ENCODE measurements at regions not wholly inside any gene's neighbourhood (a gene's known extent, or its start where the extent isn't known, plus 50 kb on each side); places are given as distances from the start of the nearest gene placed in this dataset.

DNA sequence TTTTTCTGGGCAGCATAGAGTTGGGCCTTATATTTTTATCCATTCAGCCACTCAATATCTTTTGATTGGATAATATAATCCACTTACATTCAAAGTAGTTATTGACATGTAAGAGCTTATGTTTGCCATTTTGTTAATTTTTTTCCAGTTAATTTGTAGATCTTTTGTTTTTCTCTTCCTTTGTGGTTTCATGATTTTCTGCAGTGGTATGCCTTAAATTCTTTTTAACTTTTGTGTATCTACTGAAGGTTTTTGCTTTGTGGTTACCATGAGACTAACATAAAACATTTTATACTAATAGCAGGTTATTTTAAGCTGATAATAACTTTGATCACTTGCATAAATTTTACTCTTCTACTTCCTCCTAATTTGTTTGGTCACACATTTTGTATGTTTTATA lies 140.8 kb upstream of the GATB start:
- Mint-ChIP-seq H3K27me3 (ENCODE audit: low read depth in 3 of 3) (peaks cover 3 to 6% (median 6%) of the 10 kb centered on the region in 3 donors), H3K9me3 (peaks cover 4 to 24% (median 13%) of the 10 kb centered on the region in 6 donors), H3K4me1 (no peaks in the 10 kb centered on the region), H3K36me3 (peaks cover 0 to 7% (median 7%) of the 10 kb centered on the region in 3 donors), H3K4me3 (no peak overlapping the region), H3K27ac (no peak overlapping the region)
- DNase-seq: no peak

DNA sequence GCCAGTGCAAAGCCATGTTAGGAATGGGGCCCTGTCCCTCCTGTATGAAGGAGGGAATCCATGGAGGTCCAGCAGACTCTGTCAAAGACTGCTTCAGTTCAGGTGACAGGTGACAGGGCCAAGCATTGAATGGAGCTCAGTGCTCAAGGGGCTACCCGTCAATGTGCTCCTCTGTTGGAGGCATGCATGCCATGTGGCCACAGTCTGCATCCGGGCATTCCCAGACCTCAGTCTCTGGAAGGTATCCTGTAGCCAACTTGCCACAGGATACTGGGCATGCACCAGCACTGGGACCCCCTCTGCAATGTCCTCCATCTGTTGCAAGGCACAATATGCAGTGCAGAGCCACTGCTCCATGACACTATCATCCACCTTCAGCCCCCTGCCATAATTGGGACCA lies 136.1 kb upstream of the GATB start:
- no peaks in the 10 kb centered on the region for H3K4me1 Mint-ChIP-seq

DNA sequence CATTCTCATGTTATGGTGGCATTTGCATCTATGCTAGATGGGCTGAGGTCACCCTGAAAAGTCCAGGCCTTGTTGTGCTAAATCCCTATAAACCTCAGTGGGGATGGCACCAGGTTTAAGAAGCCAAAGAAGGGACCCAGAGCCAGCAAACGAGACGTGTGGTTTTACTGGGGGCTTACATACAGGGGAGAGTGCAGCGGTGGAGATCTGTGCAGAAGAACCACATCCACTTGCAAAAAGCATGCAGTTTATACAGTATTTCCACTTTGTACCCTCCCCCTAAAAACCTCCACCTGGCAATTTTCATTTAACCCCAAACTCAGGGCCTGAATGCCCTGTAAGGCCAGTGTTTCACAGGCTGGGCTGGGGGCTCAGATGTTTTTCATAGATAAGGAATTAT lies 134.9 kb upstream of the GATB start:
- Mint-ChIP-seq H3K4me3 (no peak overlapping the region), H3K27ac (no peak overlapping the region), H3K36me3 (no peaks in the 10 kb centered on the region), H3K9me3 (no peaks in the 10 kb centered on the region), H3K4me1 (no peaks in the 10 kb centered on the region), H3K27me3 (ENCODE audit: low read depth in 3 of 3) (peaks cover 0 to 4% (median 2%) of the 10 kb centered on the region in 3 donors)
- DNase-seq: no peak

More for the DNA sequence above, 136.1 kb upstream of the GATB start:
- DNase-seq: no peak
- no peak overlapping the region for H3K4me3 Mint-ChIP-seq
- H3K9me3 Mint-ChIP-seq: peaks cover 0 to 7% (median 0%) of the 10 kb centered on the region in 6 donors
- no peak overlapping the region for H3K27ac Mint-ChIP-seq
- no peaks in the 10 kb centered on the region for H3K36me3 Mint-ChIP-seq
- peaks cover 0 to 2% (median 2%) of the 10 kb centered on the region in 3 donors for H3K27me3 Mint-ChIP-seq (ENCODE audit: low read depth in 3 of 3)

DNA sequence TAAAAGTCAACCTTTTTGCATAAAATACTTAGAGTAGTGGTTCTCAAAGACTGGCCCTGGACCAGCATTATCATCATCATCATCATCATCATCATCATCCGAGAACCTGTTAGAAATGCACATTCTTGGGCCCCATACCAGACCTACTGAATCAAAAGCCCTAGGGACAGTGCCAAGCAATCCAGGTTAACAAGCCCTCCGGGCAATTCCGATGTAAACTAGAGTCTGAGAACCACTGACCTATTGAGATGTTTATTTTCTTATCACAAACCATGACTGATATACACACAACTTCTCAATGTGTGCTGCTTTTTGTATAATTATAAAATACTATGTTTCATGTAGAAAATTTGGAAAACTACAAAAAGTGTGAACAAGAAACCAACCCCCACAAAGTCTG lies 133.4 kb upstream of the GATB start:
- Mint-ChIP-seq H3K9me3 (no peaks in the 10 kb centered on the region), H3K4me1 (no peaks in the 10 kb centered on the region), H3K36me3 (no peaks in the 10 kb centered on the region), H3K4me3 (no peak overlapping the region), H3K27ac (no peak overlapping the region), H3K27me3 (ENCODE audit: low read depth in 3 of 3) (peaks cover 0 to 4% (median 2%) of the 10 kb centered on the region in 3 donors)
- no peak for DNase-seq

DNA sequence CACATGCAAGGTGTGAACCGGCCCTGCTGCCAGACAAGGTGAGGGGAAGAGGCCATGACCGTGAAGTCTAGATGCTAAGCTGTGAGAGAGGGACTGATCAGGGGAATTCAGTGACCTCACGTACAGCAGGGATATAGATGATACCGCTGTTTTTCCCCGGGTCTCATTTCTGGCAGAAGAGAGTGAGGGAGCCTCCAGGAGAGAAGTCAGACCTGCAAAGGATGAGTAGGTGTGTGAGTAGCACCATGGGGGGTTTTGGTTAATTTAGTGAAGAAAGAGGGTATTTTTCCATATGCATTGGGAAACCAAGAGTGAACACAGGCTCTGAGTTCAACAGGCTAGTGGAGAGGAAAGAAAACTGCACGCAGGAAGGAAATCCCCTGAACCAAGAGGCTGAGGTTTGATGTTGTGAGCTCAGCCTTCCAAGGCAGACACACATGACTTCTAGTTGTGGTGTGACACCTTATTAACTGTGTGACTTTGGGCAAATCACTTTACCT lies 127.6 kb upstream of the GATB start:
- Mint-ChIP-seq H3K4me1 (peaks cover 2 to 10% of the 10 kb centered on the region in 2 donors), H3K27me3 (ENCODE audit: low read depth in 3 of 3) (peaks cover 1 to 4% (median 2%) of the 10 kb centered on the region in 3 donors), H3K27ac (peak overlapping the region in 1 of 6 donors; percentile 8), H3K9me3 (no peaks in the 10 kb centered on the region), H3K4me3 (peak overlapping the region in 1 of 5 donors; percentile 14), H3K36me3 (no peaks in the 10 kb centered on the region)
- peak in 2 of 3 donors; percentile 10 to 15 for DNase-seq

DNA sequence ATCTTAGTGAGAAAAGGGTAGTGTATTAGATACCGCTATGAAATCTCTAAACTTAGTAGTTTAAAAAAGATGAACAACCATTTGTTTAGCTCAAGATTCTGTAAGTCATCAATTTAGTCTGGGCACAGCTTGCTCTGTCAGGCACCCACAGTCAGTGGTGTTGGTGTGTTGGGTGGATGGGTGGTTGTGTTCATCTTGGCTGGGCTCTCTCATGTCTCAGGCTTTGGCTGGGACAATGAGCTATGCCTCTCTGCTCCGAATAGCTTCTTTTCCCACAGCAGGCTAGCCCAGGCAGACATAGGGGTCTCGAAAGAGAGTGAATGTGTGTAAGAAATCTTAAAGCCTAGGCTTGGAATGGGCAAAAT lies 127.0 kb upstream of the GATB start:
- no peak for DNase-seq
- no peaks in the 10 kb centered on the region for H3K9me3 Mint-ChIP-seq
- H3K4me1 Mint-ChIP-seq: peaks cover 2 to 10% of the 10 kb centered on the region in 2 donors
- no peak overlapping the region for H3K4me3 Mint-ChIP-seq
- no peak overlapping the region for H3K27ac Mint-ChIP-seq
- H3K27me3 Mint-ChIP-seq (ENCODE audit: low read depth in 3 of 3): peaks cover 1 to 2% (median 2%) of the 10 kb centered on the region in 3 donors
- H3K36me3 Mint-ChIP-seq: no peaks in the 10 kb centered on the region

DNA sequence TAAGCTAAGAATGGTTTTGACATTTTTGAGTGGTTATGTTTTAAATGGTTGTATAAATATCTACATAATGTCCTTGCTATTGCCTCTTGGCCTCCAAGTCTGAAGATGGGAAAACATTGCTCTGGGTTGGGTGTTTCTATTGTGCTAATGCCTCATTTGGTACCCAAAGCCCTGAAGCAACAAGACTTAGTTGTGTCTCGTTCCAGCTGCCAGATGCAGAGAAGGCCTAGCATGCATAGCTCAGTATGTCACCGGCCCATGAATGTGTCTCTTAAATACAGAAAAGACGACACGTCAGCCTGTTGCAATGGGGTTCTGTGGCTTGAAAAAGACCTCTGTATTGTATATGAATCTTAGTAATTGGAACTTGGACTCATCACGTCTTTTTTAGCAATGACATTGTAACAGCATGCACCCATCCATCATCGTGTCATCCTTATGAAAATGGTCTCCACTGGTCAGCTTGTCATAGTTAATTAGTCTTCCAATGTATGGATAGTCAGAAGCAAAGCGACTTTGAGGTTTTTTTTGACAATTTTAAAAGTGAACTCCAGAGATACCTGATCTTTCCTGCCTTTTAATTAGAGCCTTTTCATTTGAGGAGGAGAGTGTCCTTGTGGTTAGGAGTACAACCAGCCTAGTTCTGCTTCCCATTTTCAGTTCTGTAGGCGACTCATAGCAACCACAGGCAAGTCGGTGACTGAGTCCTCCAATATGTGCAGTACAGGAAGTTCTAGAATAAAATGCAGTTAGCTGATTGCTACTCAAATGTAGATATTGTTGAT lies 126.4 kb upstream of the GATB start:
- peaks cover 1 to 2% (median 2%) of the 10 kb centered on the region in 3 donors for H3K27me3 Mint-ChIP-seq (ENCODE audit: low read depth in 3 of 3)
- H3K4me3 Mint-ChIP-seq: no peak overlapping the region

DNA sequence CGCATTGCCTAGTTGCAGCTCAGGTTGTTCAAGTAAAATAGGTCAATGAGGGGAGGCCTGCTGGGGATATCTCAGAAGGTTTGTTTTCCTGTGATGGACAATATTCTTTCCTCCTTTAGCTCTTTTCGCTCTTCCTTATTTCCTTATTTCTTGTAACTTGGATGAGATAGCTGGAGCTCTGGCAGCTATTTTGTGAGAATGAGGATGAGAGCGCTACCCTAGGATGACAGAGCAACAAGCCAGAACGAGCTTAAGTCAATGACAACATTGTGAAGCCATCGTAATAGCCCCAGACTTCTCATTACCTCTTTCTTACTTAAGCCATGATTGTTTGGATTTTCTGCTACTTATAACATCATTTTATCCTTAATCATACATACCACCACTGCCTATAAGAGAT lies 124.3 kb upstream of the GATB start:
- Mint-ChIP-seq H3K9me3 (no peaks in the 10 kb centered on the region), H3K27me3 (ENCODE audit: low read depth in 3 of 3) (peaks cover 0 to 2% (median 1%) of the 10 kb centered on the region in 3 donors), H3K36me3 (no peaks in the 10 kb centered on the region), H3K27ac (no peak overlapping the region), H3K4me3 (no peak overlapping the region), H3K4me1 (peaks cover 2 to 10% of the 10 kb centered on the region in 2 donors)
- no peak for DNase-seq

More for the DNA sequence above, 126.4 kb upstream of the GATB start:
- Mint-ChIP-seq H3K36me3 (no peaks in the 10 kb centered on the region), H3K4me1 (peaks cover 2 to 10% of the 10 kb centered on the region in 2 donors), H3K27ac (no peak overlapping the region), H3K9me3 (no peaks in the 10 kb centered on the region)
- DNase-seq: no peak

DNA sequence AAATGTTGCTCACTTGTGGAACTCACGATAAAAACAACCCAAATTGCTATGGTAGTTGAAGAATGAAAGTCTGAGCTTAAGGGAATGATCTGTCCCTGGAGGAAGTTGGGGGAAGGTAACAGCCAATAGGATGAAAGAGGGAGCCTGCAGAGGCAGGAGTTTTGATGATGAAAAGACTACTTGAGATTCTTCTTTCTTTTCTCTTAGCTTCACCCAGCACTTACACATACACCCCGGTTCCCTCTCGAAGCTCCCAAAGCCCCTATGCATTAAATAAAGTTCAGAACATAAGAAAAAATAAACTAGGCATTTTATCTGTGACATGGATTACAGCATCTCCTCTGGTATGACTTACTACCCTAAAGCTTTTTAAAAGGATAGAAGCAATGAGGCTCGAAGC lies 122.9 kb upstream of the GATB start:
- DNase-seq: no peak
- Mint-ChIP-seq H3K4me1 (peaks cover 2 to 10% of the 10 kb centered on the region in 2 donors), H3K27me3 (ENCODE audit: low read depth in 3 of 3) (peaks cover 0 to 2% (median 1%) of the 10 kb centered on the region in 3 donors), H3K36me3 (no peaks in the 10 kb centered on the region), H3K27ac (no peak overlapping the region), H3K9me3 (no peaks in the 10 kb centered on the region), H3K4me3 (no peak overlapping the region)

DNA sequence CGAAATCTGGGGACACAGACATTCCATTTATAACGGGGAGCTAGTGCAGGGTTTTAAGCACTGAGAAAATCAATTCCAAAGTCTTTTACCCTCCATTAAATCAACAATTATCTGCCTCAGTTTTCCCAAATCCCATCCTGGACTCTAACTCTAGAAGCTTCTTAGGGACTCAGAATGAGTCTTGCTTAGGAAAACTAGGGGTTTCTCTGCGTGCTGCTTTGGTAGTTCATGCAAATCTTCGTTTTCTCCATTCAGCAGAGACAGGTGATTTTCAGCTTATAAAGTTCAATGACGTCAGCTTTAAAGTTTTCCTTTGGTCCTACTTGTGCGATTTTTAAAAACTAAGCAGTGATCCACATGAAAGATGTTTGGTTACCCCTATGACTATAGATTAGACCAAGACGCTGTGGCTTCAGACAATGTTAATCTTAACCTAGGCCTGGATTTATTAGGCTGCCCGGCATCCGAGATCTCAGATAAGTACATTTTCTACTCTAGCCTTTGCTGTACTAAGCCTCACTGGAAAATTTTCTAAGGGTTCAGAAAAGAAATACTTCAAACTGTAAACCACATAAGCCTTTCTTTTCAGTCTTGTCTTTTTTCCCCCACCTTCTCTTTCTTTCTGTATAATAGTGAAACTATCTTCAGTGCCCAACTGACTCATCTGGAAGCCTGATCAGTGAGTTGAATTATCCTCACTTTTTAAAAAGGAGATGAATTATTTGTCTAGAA lies 121.4 kb upstream of the GATB start:
- H3K9me3 Mint-ChIP-seq: no peaks in the 10 kb centered on the region
- peaks cover 0 to 2% (median 0%) of the 10 kb centered on the region in 3 donors for H3K27me3 Mint-ChIP-seq (ENCODE audit: low read depth in 3 of 3)
- H3K27ac Mint-ChIP-seq: no peak overlapping the region
- DNase-seq: no peak
- H3K36me3 Mint-ChIP-seq: no peaks in the 10 kb centered on the region
- H3K4me1 Mint-ChIP-seq: no peaks in the 10 kb centered on the region
- no peak overlapping the region for H3K4me3 Mint-ChIP-seq

DNA sequence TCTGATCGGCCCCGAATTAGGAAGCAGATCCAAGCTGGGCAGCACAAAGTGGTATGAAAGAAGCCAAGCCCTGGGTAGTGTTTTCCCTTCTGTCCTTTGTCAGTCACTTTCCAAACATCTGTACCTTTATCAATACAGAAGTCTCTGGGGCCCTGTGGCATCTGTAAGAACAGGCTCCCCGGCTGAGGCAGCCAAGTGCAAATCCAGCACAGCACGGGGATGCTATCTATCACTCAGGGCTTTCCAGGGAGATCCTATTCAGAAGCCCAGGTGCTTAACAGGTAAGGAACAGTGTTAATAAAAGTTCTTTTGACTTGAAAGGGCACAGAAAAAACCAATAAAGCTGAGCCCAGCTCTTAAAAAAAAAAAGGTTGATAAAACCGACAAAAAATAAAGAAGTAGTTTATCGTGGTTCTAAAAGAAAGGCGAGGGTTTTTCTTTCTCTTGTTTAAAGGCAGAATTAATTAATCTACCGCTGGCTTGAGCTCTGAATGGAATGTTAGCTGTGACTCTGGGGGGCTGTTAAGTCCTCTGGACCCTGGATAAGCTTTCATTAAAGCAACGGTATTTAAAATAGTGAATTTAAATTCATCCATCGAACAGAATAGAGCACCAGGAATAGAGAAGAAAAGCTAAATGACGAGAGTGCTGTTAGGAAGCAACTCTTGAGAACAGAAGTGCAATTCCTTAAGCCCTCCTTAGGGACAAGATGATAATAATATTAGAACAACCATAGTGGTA lies 119.1 kb upstream of the GATB start:
- H3K27me3 Mint-ChIP-seq (ENCODE audit: low read depth in 3 of 3): no peaks in the 10 kb centered on the region
- H3K9me3 Mint-ChIP-seq: no peaks in the 10 kb centered on the region
- no peak overlapping the region for H3K27ac Mint-ChIP-seq
- H3K4me1 Mint-ChIP-seq: no peaks in the 10 kb centered on the region
- H3K4me3 Mint-ChIP-seq: no peak overlapping the region
- H3K36me3 Mint-ChIP-seq: no peaks in the 10 kb centered on the region
- DNase-seq: no peak

DNA sequence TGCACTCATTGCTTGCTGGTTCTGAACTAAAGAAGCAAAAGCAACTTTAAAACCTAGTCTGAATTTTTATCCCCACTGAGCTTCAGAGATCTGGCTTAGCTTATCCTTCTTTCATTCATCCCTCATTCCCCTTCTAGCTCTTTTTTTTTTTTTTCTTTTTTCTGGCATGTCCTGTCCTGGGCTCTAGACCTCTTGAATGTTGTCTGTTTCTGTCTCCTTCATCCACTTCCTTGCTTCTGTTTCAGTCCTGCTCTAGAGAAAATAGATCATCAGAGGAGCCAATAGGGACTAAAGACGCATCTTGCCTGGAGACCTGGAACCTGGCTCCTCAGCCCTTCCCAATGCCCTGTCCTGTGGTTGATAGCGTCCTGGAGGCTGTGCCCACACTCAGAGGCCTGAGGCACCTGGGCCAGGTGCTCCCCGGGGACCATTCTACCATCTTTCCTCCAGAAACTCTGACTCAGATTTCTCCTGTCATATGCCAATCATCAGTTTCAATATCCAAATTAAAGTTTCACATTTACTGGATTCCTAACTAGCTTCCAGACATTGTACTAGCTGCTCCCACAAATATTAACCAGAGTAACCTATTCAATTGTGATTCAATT lies 115.7 kb upstream of the GATB start:
- no peaks in the 10 kb centered on the region for H3K9me3 Mint-ChIP-seq
- no peak for DNase-seq
- H3K4me3 Mint-ChIP-seq: no peak overlapping the region
- H3K27ac Mint-ChIP-seq: no peak overlapping the region
- no peaks in the 10 kb centered on the region for H3K27me3 Mint-ChIP-seq (ENCODE audit: low read depth in 3 of 3)
- no peaks in the 10 kb centered on the region for H3K4me1 Mint-ChIP-seq
- no peaks in the 10 kb centered on the region for H3K36me3 Mint-ChIP-seq

DNA sequence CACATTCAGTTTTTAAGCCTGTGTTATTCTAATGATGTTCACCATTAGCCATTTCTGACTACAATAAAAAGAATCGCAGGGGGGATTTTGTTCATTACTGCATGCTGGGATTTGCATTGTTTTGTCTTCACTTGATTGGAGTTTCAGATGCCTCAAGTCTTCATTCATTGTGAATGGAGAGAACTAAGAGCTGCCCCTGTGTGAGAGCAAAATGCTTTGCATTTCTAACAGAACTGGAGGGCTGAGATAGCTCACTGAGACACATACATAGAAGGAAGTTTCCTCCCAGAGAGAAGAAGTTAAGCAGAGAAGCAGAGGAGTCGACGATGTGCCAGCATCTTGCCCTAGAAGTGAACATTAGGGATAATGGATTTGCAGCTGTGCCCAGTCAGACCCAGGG lies 113.5 kb upstream of the GATB start:
- no peaks in the 10 kb centered on the region for H3K36me3 Mint-ChIP-seq
- no peak for DNase-seq
- H3K4me1 Mint-ChIP-seq: no peaks in the 10 kb centered on the region
- no peak overlapping the region for H3K4me3 Mint-ChIP-seq
- H3K27ac Mint-ChIP-seq: no peak overlapping the region
- no peaks in the 10 kb centered on the region for H3K27me3 Mint-ChIP-seq (ENCODE audit: low read depth in 3 of 3)
- H3K9me3 Mint-ChIP-seq: no peaks in the 10 kb centered on the region

Data from immature natural killer cell (primary cell).